Stimulated activated CD4-positive, alpha-beta T cell treated with anti-CD3 and anti-CD28 coated beads, Interleukin-1b, Interleukin-23, amount 100 ng/mL, for 48 hours (primary cell): ENCODE measurements at regions not wholly inside any gene's neighbourhood (a gene's known extent, or its start where the extent isn't known, plus 50 kb on each side); places are given as distances from the start of the nearest gene placed in this dataset.

Source experiments
- DNase-seq: peaks from one replicate; pipeline ENCODE4 v3.0.0-alpha.2; 2020

DNA sequence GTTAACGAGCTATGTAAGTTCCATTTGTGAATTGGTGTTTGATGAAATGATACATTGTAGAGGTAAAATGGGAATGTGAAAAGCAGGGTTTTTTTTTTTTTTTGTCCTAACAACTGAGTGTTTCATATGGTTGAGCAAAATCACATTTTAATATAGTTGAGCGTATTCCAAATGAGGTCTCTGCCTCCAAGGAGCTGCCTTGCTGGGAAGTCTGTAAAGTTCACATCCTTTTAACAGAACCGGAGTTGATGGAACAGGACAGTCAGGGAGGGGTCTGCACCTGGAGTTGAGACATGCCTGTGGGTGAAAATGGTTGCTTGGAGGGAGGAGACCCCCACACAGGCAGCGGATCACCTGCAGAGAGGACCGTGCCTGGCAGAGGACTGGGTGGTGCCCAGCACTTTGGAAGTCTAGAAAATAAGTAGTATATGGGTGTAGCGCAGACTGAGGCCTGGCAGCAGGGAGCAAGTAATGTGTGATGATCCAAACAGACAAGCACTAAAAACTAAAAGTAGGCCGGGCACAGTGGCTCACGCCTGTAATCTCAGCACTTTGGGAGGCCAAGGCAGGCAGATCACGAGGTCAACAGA is 75.2 kb upstream of the UBAC2 start:
- DNase-seq = no peak

GRCh38 chr13:99126821-99127220 is 73.8 kb upstream of the UBAC2 start:
- DNase-seq = no peak

DNA sequence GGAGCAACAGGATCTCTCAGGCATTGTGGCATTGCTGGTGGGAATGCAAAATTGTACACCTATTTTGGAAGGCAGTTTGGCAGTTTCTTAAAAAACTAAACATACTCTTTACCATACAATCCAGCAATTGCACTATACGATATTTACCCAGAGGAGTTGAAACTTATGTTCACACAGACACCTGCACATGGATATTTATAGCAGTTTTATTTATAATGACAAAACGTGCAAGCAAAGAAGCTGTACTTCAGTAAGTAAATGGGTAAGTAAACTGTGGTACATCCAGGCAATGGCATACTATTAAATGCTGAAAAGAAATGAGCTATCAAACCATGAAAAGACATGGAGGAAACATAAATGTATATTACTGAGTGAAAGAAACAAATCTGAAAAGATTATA is 71.6 kb upstream of the UBAC2 start:
- no peak for DNase-seq

GRCh38 chr13:99129951-99130350 is 70.7 kb upstream of the UBAC2 start:
- DNase-seq = no peak

DNA sequence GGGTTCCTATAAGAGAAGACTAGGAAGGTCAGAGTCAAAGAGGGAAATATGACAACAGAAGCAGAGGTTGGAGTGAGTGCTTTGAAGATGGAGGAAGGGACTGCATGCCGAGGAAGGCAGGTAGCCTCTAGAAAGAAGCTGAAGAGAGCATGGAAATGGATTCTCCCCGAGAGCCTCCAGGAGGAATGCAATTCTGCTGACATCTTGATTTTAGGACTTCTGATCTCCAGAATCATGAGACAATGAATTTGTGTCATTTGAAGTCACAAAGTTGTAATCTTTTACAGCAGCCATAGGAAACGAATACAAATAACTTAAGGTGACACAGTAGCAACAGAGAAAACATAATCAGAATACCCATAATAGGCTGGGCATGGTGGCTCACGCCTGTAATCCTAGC is 69.2 kb upstream of the UBAC2 start:
- DNase-seq = no peak

DNA sequence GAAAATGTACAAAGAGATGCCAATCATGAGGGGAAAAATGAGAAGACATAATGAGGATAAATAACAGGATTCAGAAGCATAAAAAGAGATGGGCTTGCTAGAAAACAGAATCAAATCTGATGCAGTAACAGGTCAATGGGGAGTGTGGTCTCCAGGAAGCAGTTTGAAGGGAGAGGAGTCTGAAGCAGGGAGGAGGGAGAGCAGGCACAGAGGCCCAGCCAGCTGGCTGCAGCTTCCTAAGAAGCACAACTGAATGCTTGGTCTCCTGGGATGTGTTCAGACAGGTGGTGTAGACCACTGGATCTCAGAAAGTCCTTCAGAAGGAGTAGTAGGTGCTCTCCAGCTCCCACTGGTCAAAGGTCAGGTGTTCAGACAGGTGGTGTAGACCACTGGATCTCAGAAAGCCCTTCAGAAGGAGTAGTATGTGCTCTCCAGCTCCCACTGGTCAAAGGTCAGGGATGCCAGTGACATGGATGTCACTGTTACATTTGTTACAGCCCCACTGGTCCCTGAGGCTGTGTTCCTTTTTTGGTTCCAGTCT is 68.3 kb upstream of the UBAC2 start:
- DNase-seq = no peak

- no peak for DNase-seq
These were observed 67.4 kb upstream of the UBAC2 start for GRCh38 chr13:99133230-99133629.

GRCh38 chr13:99133848-99134247 is 66.8 kb upstream of the UBAC2 start:
- DNase-seq = no peak

GRCh38 chr13:99135591-99135990 is 65.1 kb upstream of the UBAC2 start:
- DNase-seq = no peak

GRCh38 chr13:99136427-99136954 is 64.2 kb upstream of the UBAC2 start:
- no peak for DNase-seq

DNA sequence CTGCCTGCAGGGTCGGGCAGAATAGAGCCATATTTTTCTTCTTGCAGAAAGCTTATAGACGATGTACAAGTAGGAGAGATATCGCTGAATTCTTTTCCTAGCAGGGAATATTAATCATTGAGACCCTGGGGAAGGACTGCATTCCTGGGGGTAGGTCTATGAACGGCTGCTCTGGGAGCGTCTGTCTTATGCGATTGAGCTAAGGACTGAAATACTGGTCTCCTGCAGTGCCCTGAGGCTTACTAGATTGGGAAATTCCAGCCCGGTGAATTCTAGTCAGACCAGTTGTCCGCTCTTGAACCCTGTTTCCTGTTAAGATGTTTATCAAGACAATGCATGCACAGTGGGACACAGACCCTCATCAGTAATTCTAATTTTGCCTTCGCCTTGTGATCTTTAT is 59.8 kb upstream of the UBAC2 start:
- DNase-seq = no peak

- DNase-seq = no peak
These were observed 56.8 kb upstream of the UBAC2 start for GRCh38 chr13:99143904-99144303.

DNA sequence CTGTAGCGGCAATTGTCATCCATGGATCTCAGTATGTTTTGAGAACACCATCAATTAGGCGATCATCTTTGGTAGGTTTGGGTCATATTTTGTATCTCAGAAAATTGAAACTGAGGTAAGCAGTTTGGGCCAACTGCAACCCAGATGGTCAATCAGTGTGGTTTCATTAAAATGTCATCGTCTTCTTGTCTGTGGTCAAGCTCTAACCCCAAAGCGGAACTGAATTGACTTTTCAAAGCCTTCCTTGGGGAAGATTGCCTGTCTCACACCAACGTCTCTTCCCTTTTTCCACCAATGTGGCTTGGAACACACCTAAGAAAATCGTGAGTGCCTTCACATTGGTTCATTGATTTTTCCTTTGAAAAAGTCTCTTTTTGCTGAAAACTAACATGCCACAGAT is 56.3 kb upstream of the UBAC2 start:
- DNase-seq = no peak

DNA sequence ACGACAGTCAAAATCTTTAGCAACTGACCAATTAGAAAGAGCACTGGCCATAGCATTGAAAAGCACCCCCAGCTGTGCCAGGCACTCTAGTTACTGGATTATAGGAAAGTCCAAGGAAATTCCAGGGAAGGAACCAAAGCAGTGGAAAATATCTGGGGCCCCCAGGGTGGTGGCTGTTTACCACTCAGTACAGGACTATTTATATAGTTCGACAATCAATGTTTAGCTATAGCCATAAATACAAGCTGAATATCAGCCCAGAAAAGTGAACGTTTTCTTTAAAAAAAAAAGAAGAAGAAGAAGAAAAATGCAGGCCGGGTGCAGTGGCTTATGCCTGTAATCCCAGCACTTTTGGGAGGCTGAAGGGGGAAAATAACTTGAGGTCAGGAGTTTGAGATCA is 55.2 kb upstream of the UBAC2 start:
- DNase-seq = no peak

DNA sequence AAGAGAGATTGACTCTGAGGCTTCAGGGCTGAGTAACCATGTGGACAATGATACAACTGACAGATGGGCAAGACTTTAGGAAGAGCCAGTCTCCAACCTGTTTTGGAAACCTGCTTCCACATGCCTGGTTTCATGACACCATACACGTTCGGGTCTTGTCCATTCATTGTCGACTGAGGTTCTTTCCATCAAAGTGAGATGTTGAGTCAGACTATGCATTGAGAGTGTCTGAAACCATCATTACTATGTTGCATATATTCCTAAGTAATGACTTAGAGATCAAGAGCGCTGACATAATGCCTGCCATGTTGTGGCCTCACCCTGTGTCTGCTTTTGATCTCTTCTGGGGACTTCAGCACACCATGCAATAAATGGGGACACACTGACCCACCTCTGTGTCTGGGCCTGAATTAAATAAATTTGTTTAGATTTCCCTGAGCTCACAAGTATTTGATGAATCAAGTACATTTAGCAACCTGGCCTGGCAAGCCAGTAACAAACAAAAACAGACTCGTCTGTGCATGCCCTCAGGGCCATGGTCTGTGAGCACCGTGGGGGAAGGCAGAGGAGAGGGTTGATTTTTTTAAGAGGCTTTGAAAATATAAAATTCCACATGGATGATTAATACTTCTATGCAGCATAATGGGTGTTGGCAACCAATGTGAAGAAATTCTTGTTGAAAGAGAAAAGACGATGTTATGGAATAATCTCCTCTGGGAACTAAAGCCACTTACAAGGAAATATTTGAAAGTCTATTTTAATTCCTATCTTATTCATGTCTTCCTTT is 49.9 kb upstream of the UBAC2 start:
- no peak for DNase-seq
